A549 (cell line): ENCODE measurements at regions not wholly inside any gene's neighbourhood (a gene's known extent, or its start where the extent isn't known, plus 50 kb on each side); places are given as distances from the start of the nearest gene placed in this dataset.

Experiments
- ATAC-seq, 2 experiments: fragments of 200-7000 bp in 1 of 2; fragments of >200 bp in 1 of 2; cut with Nextera tagmentation in 1 of 2; cut with Tn5 transposase in 1 of 2; 3 replicates each; pipeline versions ENCODE4 v1.8.0 to v1.9.1; 2018 to 2020; ENCODE audit warnings: mild to moderate bottlenecking in 1 of 2, moderate library complexity in 1 of 2
- CTCF ChIA-PET: fragments of 300-600 bp; sonication (Branson Sonifier 250); formaldehyde crosslinking; extraction: SDS; loops from one replicate; lab custom pipeline; 2021; ENCODE audit warnings: antibody characterized with exemption, inconsistent platforms; lab: Yijun Ruan, JAX
- POLR2A ChIA-PET: fragments of 350-600 bp; formaldehyde crosslinking; extraction: SDS; loops from one replicate; lab custom pipeline; 2021; ENCODE audit warnings: antibody characterized with exemption, inconsistent platforms; lab: Yijun Ruan, JAX
- DNase-seq, 2 experiments: peaks; one replicate each; pipeline versions ENCODE4 v3.0.0 to v3.0.0-alpha.2; 2011 to 2016; ENCODE audit warnings: low read depth in 1 of 2, low spot score in 1 of 2
- FAIRE-seq: peaks from 2 replicates; lab custom pipeline; 2011; peaks lifted over from hg19 to GRCh38; lab: Jason Lieb, UNC
- H3K27ac ChIP-seq, 2 experiments: fragments of >200 bp; sonication (Bioruptor Twin); formaldehyde crosslinking; 3 replicates each; pipeline ENCODE4 v1.5.1; 2016 to 2017
- H3K4me1 ChIP-seq: fragments of >200 bp; sonication (Bioruptor Twin); formaldehyde crosslinking; 3 replicates; pipeline ENCODE4 v1.6.1; 2016
- H3K4me2 ChIP-seq: fragments of >200 bp; sonication (Bioruptor Twin); formaldehyde crosslinking; 3 replicates; pipeline ENCODE4 v1.6.1; 2016
- H3K4me3 ChIP-seq: fragments of >200 bp; sonication (Bioruptor Twin); formaldehyde crosslinking; 3 replicates; pipeline ENCODE4 v1.5.1; 2016
- H3K9me3 ChIP-seq: fragments of >200 bp; sonication (Bioruptor Twin); formaldehyde crosslinking; 3 replicates; pipeline ENCODE4 v1.6.1; 2016
- ATOH8 ChIP-seq: fragments of 250-450 bp; sonication (Bioruptor Pico); IDR thresholded peaks from 2 replicates; pipeline ENCODE4 v1.5.0; 2020; ENCODE audit warnings: low read depth, mild to moderate bottlenecking, moderate library complexity
- BCL3 ChIP-seq: fragments of >200 bp; sonication (Bioruptor Twin); formaldehyde crosslinking; IDR thresholded peaks from 3 replicates; pipeline ENCODE4 v1.6.1; 2016
- BHLHE40 ChIP-seq: IDR thresholded peaks from 2 replicates; pipeline ENCODE4 v1.6.1; 2012; ENCODE audit warnings: low read depth, low read length, inconsistent platforms
- CBX2 ChIP-seq: fragments of 200-600 bp; sonication (generic); IDR thresholded peaks from 2 replicates; pipeline ENCODE4 v1.6.1; 2016; ENCODE audit warnings: low read depth, mild to moderate bottlenecking, borderline replicate concordance
- CHD2 ChIP-seq: fragments of 150-350 bp; IDR thresholded peaks from 2 replicates; pipeline ENCODE4 v1.6.1; 2014; ENCODE audit warnings: low read length; ENCODE audit not compliant: partially characterized antibody
- E2F6 ChIP-seq: IDR thresholded peaks from 2 replicates; pipeline ENCODE4 v1.6.1; 2012; ENCODE audit warnings: low read depth, borderline replicate concordance
- EHMT2 ChIP-seq: fragments of 200-600 bp; sonication (generic); IDR thresholded peaks from 2 replicates; pipeline ENCODE4 v1.6.1; 2016; ENCODE audit warnings: antibody characterized with exemption, low read depth, mild to moderate bottlenecking, moderate library complexity
- ESRRA ChIP-seq: fragments of 150-350 bp; IDR thresholded peaks from 2 replicates; pipeline ENCODE4 v1.6.1; 2014; ENCODE audit warnings: mild to moderate bottlenecking, low read length, borderline replicate concordance
- FOSB ChIP-seq: fragments of 250-450 bp; sonication (Bioruptor Pico); IDR thresholded peaks from 2 replicates; pipeline ENCODE4 v1.5.0; 2020; ENCODE audit warnings: mild to moderate bottlenecking, moderate library complexity
- GATA3 ChIP-seq: IDR thresholded peaks from 2 replicates; pipeline ENCODE4 v1.6.1; 2012; ENCODE audit warnings: borderline replicate concordance
- HES2 ChIP-seq: fragments of >200 bp; sonication (Bioruptor Twin); formaldehyde crosslinking; IDR thresholded peaks from 2 replicates; pipeline ENCODE4 v1.6.1; 2016
- HMGXB4 ChIP-seq: fragments of 250-450 bp; sonication (Bioruptor Pico); IDR thresholded peaks from 2 replicates; pipeline ENCODE4 v1.5.0; 2021; ENCODE audit warnings: mild to moderate bottlenecking, moderate library complexity, borderline replicate concordance
- HOXA7 ChIP-seq: fragments of 250-450 bp; sonication (Bioruptor Pico); IDR thresholded peaks from 2 replicates; pipeline ENCODE4 v1.5.0; 2020; ENCODE audit warnings: mild to moderate bottlenecking, moderate library complexity
- KDM1A ChIP-seq: fragments of 200-600 bp; sonication (generic); IDR thresholded peaks from 2 replicates; pipeline ENCODE4 v1.6.1; 2016; ENCODE audit warnings: low read depth, mild to moderate bottlenecking
- MAFK ChIP-seq: fragments of 450-650 bp; IDR thresholded peaks from 2 replicates; pipeline ENCODE4 v1.6.1; 2014; ENCODE audit not compliant: partially characterized antibody
- MYC ChIP-seq: IDR thresholded peaks from 2 replicates; pipeline ENCODE4 v1.6.1; 2012; ENCODE audit warnings: mild to moderate bottlenecking, inconsistent platforms, low read length, improper control_type of control experiment, borderline replicate concordance
- NFE2L2 ChIP-seq: fragments of 150-350 bp; conservative IDR thresholded peaks from 2 replicates; pipeline ENCODE4 v1.6.1; 2014; ENCODE audit warnings: low read length
- PBX3 ChIP-seq: IDR thresholded peaks from 2 replicates; pipeline ENCODE4 v1.6.1; 2012
- POLR2A ChIP-seq: IDR thresholded peaks from 2 replicates; pipeline ENCODE4 v1.6.1; 2012; ENCODE audit warnings: mild to moderate bottlenecking, low read length
- RNF2 ChIP-seq: fragments of 200-600 bp; sonication (generic); IDR thresholded peaks from 2 replicates; pipeline ENCODE4 v1.6.1; 2016; ENCODE audit warnings: low read depth, mild to moderate bottlenecking, antibody characterized with exemption, moderate library complexity, borderline replicate concordance
- TFCP2L1 ChIP-seq: fragments of 250-450 bp; sonication (Bioruptor Pico); IDR thresholded peaks from 2 replicates; pipeline ENCODE4 v1.5.0; 2021; ENCODE audit warnings: mild to moderate bottlenecking
- USF2 ChIP-seq: fragments of 450-650 bp; IDR thresholded peaks from 2 replicates; pipeline ENCODE4 v1.6.1; 2014; ENCODE audit warnings: antibody characterized with exemption
- ZFP36 ChIP-seq: fragments of 450-650 bp; IDR thresholded peaks from 2 replicates; pipeline ENCODE4 v1.6.1; 2014; ENCODE audit warnings: borderline replicate concordance; ENCODE audit not compliant: partially characterized antibody
- ZNF302 ChIP-seq: fragments of 250-450 bp; sonication (Bioruptor Pico); IDR thresholded peaks from 2 replicates; pipeline ENCODE4 v1.9.0; 2021; ENCODE audit warnings: inconsistent platforms, mild to moderate bottlenecking, moderate library complexity
- WGBS: methylation state at CpG from one replicate; pipeline ENCODE4 v1.1.6; 2017; ENCODE audit errors: missing lambda C conversion rate; 5-methylcytosine and 5-hydroxymethylcytosine counted together

- POLR2A ChIA-PET, result no interaction called here
- no peak for DNase-seq
- no peak overlapping the region for H3K4me3 ChIP-seq
- H3K9me3 ChIP-seq, result peaks cover 11% of the 10 kb centered on the region
- no peak for FAIRE-seq
- ATAC-seq, result no peak
- 91% methylated on average over 3 of the region's 3 CpGs for WGBS
- 0 out of 6 replicates have a peak overlapping the region, but pooled peaks of 1 of the 2 experiments have one; percentile 4 for H3K27ac ChIP-seq
- TF ChIP-seq FOSB (no peak), HOXA7 (no peak), BCL3 (no peak), HMGXB4 (CRISPR knock-in tag) (no peak), KDM1A (no peak), ESRRA (no peak), MAFK (no peak), ZNF302 (no peak), RNF2 (no peak), ATOH8 (no peak), POLR2A (no peak), E2F6 (no peak), BHLHE40 (no peak), EHMT2 (no peak), HES2 (no peak), MYC (no peak), CBX2 (no peak), TFCP2L1 (CRISPR knock-in tag) (no peak), GATA3 (no peak)
- H3K4me1 ChIP-seq, result peaks cover 8% of the 10 kb centered on the region
- no peak overlapping the region for H3K4me2 ChIP-seq
- CTCF ChIA-PET, result interaction anchor here (1.6 kb wide), 1 partner anchor 14 kb away, joined by 4 read pairs; no protein-coding TSS in a partner anchor
Measured at GRCh38 chr4:128378668-128379067, 91.1 kb upstream of the PGRMC2 start.

- FAIRE-seq (no peak), ATAC-seq (no peak), DNase-seq (no peak)
- Histone ChIP-seq H3K4me3 (no peak overlapping the region), H3K4me1 (peaks cover 8% of the 10 kb centered on the region), H3K27ac (no peak overlapping the region), H3K4me2 (no peak overlapping the region), H3K9me3 (peaks cover 11% of the 10 kb centered on the region)
- CTCF ChIA-PET, result interaction anchor here (0.9 kb wide), 1 partner anchor 9 kb away, joined by 3 read pairs; no protein-coding TSS in a partner anchor
- POLR2A ChIA-PET, result no interaction called here
- TF ChIP-seq USF2 (no peak), POLR2A (no peak), PBX3 (no peak), CHD2 (no peak), MAFK (no peak), ZFP36 (no peak), HES2 (no peak), MYC (no peak), NFE2L2 (no peak)
- WGBS, result 93% methylated on average over 4 of the region's 4 CpGs
Measured at GRCh38 chr4:128376958-128377357, 89.3 kb upstream of the PGRMC2 start.
